Activated B cell treated with CpG ODN at 0.5 μM for 24 hours (primary cell): ENCODE measurements at regions not wholly inside any gene's neighbourhood (a gene's known extent, or its start where the extent isn't known, plus 50 kb on each side); places are given as distances from the start of the nearest gene placed in this dataset.

Experiments used
- ATAC-seq: fragments of 200-7000 bp; cut with Tn5 transposase; one replicate; pipeline ENCODE4 v1.10.0; 2021; ENCODE audit warnings: low read depth, mild to moderate bottlenecking, moderate library complexity
- CTCF ChIA-PET: fragments of 350-600 bp; sonication (Branson Sonifier 250); formaldehyde crosslinking; loops from one replicate; lab custom pipeline; 2021; ENCODE audit warnings: antibody characterized with exemption; lab: Charles Lee
- POLR2A ChIA-PET: fragments of 350-600 bp; sonication (Branson Sonifier 250); formaldehyde crosslinking; loops from one replicate; lab custom pipeline; 2021; ENCODE audit warnings: antibody characterized with exemption; lab: Charles Lee
- DNase-seq: peaks from one replicate; pipeline ENCODE4 v3.0.0; 2022
- H3K27ac Mint-ChIP-seq: one replicate; pipeline ENCODE4 v1.8.0; 2020; ENCODE audit warnings: mixed read lengths
- H3K27me3 Mint-ChIP-seq: one replicate; pipeline ENCODE4 v1.8.0; 2021; ENCODE audit warnings: mixed read lengths
- H3K36me3 Mint-ChIP-seq: one replicate; pipeline ENCODE4 v1.8.0; 2021; ENCODE audit warnings: low read depth, mixed read lengths
- H3K4me1 Mint-ChIP-seq: one replicate; pipeline ENCODE4 v1.8.0; 2021; ENCODE audit warnings: mixed read lengths
- H3K4me3 Mint-ChIP-seq: one replicate; pipeline ENCODE4 v1.8.0; 2020; ENCODE audit warnings: mild to moderate bottlenecking, mixed read lengths
- H3K9me3 Mint-ChIP-seq: one replicate; pipeline ENCODE4 v1.8.0; 2020; ENCODE audit warnings: mixed read lengths
- intact Hi-C: fragments of 100-400 bp; cut with micrococcal nuclease; formaldehyde crosslinking; loops from one replicate; pipeline ENCODE4 v1.15.1; 2024
- TF ChIP-seq, protein P1 (sequence below): fragments of 200-600 bp; IDR thresholded peaks from one replicate; pipeline ENCODE4 v1.8.0; 2022; ENCODE audit warnings: antibody characterized with exemption, mild to moderate bottlenecking

DNA sequence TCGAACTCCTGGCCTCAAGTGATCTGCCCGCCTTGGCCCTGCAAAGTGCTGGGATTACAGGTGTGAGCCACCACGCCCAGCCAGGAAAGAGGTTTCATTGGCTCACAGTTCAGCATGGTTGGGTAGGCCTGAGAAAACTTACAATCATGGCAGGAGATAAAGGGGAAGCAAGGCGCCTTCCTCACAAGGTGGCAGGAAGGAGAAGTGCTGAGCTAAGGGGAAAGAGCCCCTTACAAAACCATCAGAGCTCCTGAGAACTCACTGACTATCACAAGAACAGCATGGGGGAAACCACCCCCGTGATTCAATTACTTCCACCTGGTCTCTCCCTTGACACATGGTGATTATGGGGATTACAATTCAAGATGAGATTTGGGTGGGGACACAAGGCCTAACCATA, 411.7 kb upstream of the ZFHX3 start:
- Mint-ChIP-seq H3K4me1 (no peaks in the 10 kb centered on the region), H3K36me3 (no peaks in the 10 kb centered on the region), H3K4me3 (no peak overlapping the region), H3K27me3 (peaks cover 7% of the 10 kb centered on the region), H3K9me3 (peaks cover 8% of the 10 kb centered on the region), H3K27ac (no peak overlapping the region)
- CTCF ChIA-PET: no interaction called here
- TF ChIP-seq, protein P1, sequence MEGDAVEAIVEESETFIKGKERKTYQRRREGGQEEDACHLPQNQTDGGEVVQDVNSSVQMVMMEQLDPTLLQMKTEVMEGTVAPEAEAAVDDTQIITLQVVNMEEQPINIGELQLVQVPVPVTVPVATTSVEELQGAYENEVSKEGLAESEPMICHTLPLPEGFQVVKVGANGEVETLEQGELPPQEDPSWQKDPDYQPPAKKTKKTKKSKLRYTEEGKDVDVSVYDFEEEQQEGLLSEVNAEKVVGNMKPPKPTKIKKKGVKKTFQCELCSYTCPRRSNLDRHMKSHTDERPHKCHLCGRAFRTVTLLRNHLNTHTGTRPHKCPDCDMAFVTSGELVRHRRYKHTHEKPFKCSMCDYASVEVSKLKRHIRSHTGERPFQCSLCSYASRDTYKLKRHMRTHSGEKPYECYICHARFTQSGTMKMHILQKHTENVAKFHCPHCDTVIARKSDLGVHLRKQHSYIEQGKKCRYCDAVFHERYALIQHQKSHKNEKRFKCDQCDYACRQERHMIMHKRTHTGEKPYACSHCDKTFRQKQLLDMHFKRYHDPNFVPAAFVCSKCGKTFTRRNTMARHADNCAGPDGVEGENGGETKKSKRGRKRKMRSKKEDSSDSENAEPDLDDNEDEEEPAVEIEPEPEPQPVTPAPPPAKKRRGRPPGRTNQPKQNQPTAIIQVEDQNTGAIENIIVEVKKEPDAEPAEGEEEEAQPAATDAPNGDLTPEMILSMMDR: no peak
- no peak for ATAC-seq
- POLR2A ChIA-PET: no interaction called here
- intact Hi-C loops: no loop called here
- no peak for DNase-seq

DNA sequence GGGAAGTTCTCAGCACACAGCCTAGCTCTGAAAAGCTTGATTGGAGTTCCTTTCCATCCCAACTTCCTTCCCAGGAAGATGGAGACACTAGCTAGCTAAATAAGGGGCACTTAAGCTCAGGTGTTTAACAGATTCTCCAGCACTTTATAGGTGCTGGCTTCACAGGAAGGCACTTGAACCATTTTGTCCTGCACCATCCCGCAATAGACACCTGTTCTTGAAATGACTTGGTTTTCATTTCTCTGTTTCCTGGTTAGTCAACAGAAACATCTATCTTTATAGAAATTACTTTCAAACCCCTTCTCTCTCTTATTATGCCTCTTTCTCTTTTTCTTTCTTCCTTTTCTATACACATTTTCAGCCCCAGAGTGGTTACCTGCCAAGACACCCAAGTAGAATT, 409.9 kb upstream of the ZFHX3 start:
- Mint-ChIP-seq H3K4me3 (no peak overlapping the region), H3K9me3 (peaks cover 10% of the 10 kb centered on the region), H3K4me1 (no peaks in the 10 kb centered on the region), H3K27me3 (no peaks in the 10 kb centered on the region), H3K36me3 (no peaks in the 10 kb centered on the region), H3K27ac (no peak overlapping the region)
- TF ChIP-seq, protein P1: no peak
- ATAC-seq: no peak
- CTCF ChIA-PET: no interaction called here
- DNase-seq: no peak
- intact Hi-C loops: no loop called here
- POLR2A ChIA-PET: no interaction called here

DNA sequence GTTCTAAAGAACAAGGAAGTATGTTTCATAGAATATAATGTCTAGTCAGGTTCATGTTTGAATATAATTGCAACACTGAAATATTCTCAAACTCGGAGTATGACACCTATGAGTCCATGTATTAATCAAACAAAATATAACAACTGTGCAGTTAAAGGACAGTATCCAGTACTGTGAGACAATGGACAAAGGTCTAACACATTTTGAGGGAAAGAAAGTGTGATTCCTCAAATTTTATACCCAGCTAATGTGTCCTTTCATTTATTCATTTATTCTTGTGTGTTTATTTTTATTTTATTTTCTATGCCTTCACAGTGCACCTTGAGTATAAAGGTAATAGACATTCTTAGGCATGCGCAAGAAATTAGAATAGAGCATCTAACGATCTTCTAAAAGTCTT, 401.0 kb upstream of the ZFHX3 start:
- ChIA-PET CTCF (no interaction called here), POLR2A (no interaction called here)
- no peak for ATAC-seq
- H3K4me1 Mint-ChIP-seq: no peaks in the 10 kb centered on the region
- H3K4me3 Mint-ChIP-seq: no peak overlapping the region
- H3K9me3 Mint-ChIP-seq: peaks cover 9% of the 10 kb centered on the region
- no peak for DNase-seq
- H3K36me3 Mint-ChIP-seq: no peaks in the 10 kb centered on the region
- H3K27ac Mint-ChIP-seq: no peak overlapping the region
- H3K27me3 Mint-ChIP-seq: no peaks in the 10 kb centered on the region
- TF ChIP-seq, protein P1: no peak
- intact Hi-C loops: no loop called here

DNA sequence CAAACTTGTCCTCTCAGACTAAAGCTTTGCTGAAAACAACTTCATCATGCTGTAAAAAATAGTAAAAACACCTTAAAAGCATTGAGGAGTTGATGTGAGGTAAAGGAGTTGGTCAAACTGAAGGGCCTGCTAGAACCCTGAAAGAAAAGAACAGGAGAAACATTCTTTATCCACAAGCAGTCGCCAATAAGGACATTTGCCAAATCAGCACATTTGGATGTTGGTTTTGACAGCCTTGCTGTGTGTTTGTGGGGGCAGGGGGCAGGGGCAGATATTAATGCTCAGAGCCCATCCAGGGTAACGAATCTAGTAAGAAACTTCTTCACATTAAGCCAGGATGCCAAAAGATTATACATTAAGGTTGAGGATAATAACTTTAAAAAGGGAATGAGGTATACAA, 399.9 kb upstream of the ZFHX3 start:
- POLR2A ChIA-PET: no interaction called here
- intact Hi-C loops: no loop called here
- Mint-ChIP-seq H3K4me1 (no peaks in the 10 kb centered on the region), H3K4me3 (no peak overlapping the region), H3K9me3 (peaks cover 7% of the 10 kb centered on the region), H3K27me3 (no peaks in the 10 kb centered on the region), H3K36me3 (no peaks in the 10 kb centered on the region), H3K27ac (no peak overlapping the region)
- DNase-seq: no peak
- ATAC-seq: no peak
- TF ChIP-seq, protein P1: no peak
- CTCF ChIA-PET: no interaction called here

DNA sequence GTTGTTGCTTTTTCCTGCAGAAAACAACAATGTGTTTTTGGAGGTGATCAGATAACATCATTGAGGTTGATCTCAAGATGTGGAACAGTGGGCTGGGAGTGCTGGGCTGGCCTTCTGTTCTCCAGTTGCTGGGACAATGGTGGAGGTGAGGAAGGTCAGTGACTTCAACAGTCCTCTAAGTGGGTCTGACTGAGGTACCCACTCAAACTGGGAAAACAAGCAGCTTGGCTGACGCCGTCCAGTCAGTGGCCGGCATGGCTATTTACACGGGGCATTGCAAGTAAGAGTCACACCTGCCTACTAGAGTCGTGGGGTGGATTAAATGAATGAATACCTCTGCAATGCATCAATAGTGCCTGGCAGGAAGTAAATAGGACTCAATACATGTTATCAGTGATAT, 386.7 kb upstream of the ZFHX3 start:
- POLR2A ChIA-PET: no interaction called here
- Mint-ChIP-seq H3K9me3 (no peaks in the 10 kb centered on the region), H3K27ac (no peak overlapping the region), H3K4me3 (no peak overlapping the region), H3K27me3 (no peaks in the 10 kb centered on the region), H3K36me3 (no peaks in the 10 kb centered on the region), H3K4me1 (no peaks in the 10 kb centered on the region)
- TF ChIP-seq, protein P1: no peak
- intact Hi-C loops: no loop called here
- ATAC-seq: no peak
- CTCF ChIA-PET: no interaction called here
- no peak for DNase-seq
